ENCODE measurements at regions not wholly inside any gene's neighbourhood (a gene's known extent, or its start where the extent isn't known, plus 50 kb on each side); places are given as distances from the start of the nearest gene placed in this dataset.

- TF ChIP-seq EZH2 (IDR thresholded peaks at IDR 0.05; ENCODE audit: insufficient read depth, poor library complexity, severe bottlenecking) (no peak), EZH2phosphoT487 (IDR thresholded peaks at IDR 0.05; ENCODE audit: insufficient read depth, low read depth) (no peak)
These were observed 437.7 kb downstream of the OMA1 start for GRCh38 chr1:58108783-58109182.
